Osteoblast (primary cell): ENCODE measurements at regions not wholly inside any gene's neighbourhood (a gene's known extent, or its start where the extent isn't known, plus 50 kb on each side); places are given as distances from the start of the nearest gene placed in this dataset.

Experiments used
- DNase-seq: peaks from one replicate; pipeline ENCODE4 v3.0.0; 2011; ENCODE audit warnings: low spot score, mixed read lengths; ENCODE audit not compliant: insufficient read length; ENCODE audit errors: missing footprints
- H2AFZ ChIP-seq: 2 replicates; pipeline ENCODE4 v1.6.0; 2011; ENCODE audit warnings: mild to moderate bottlenecking, low read length
- H3K27ac ChIP-seq: 2 replicates; pipeline ENCODE4 v1.5.1; 2011; ENCODE audit warnings: mild to moderate bottlenecking, low read depth, low read length, moderate library complexity
- H3K27me3 ChIP-seq: 2 replicates; pipeline ENCODE4 v1.6.0; 2012; ENCODE audit warnings: mild to moderate bottlenecking, control low read depth, inconsistent platforms, low read length, moderate library complexity; ENCODE audit not compliant: insufficient read depth
- H3K36me3 ChIP-seq: 2 replicates; pipeline ENCODE4 v1.5.1; 2011; ENCODE audit warnings: mild to moderate bottlenecking, low read length, control low read depth, moderate library complexity; ENCODE audit not compliant: insufficient read depth
- H3K4me1 ChIP-seq: 2 replicates; pipeline ENCODE4 v1.5.1; 2011; ENCODE audit warnings: mild to moderate bottlenecking, low read length, control low read depth, moderate library complexity; ENCODE audit not compliant: insufficient read depth
- H3K4me2 ChIP-seq: 2 replicates; pipeline ENCODE4 v1.6.0; 2011; ENCODE audit warnings: mild to moderate bottlenecking, low read length; ENCODE audit not compliant: insufficient read depth
- H3K4me3 ChIP-seq: fragments of 200-600 bp; sonication (generic); 3 replicates; pipeline ENCODE4 v1.5.1; 2012; ENCODE audit warnings: mild to moderate bottlenecking, low read length, inconsistent platforms; ENCODE audit not compliant: insufficient read depth
- H3K79me2 ChIP-seq: 2 replicates; pipeline ENCODE4 v1.6.0; 2012; ENCODE audit warnings: mild to moderate bottlenecking, low read length, control low read depth, inconsistent platforms; ENCODE audit not compliant: insufficient read depth
- H3K9me3 ChIP-seq: 2 replicates; pipeline ENCODE4 v1.5.1; 2011; ENCODE audit warnings: low read depth, low read length, control low read depth
- H4K20me1 ChIP-seq: 2 replicates; pipeline ENCODE4 v1.6.0; 2012; ENCODE audit warnings: mild to moderate bottlenecking, low read length, control low read depth; ENCODE audit not compliant: insufficient read depth
- CTCF ChIP-seq: IDR thresholded peaks from 2 replicates; pipeline ENCODE4 v1.5.1; 2011; ENCODE audit warnings: mild to moderate bottlenecking, low read depth, low read length, moderate library complexity; ENCODE audit errors: extremely low read depth

GRCh38 chr2:16211341-16211740, 271.0 kb downstream of the MYCN start:
- Histone ChIP-seq H3K4me3 (no peak overlapping the region), H3K79me2 (no peaks in the 10 kb centered on the region)

GRCh38 chr2:16210841-16211240, 270.5 kb downstream of the MYCN start:
- H3K4me1 ChIP-seq, result no peaks in the 10 kb centered on the region
- no peak overlapping the region for H3K4me3 ChIP-seq
- H3K36me3 ChIP-seq, result no peaks in the 10 kb centered on the region
- DNase-seq, result no peak
- H4K20me1 ChIP-seq, result no peaks in the 10 kb centered on the region
- H2AFZ ChIP-seq, result no peak overlapping the region
- no peak overlapping the region for H3K27ac ChIP-seq
- no peaks in the 10 kb centered on the region for H3K9me3 ChIP-seq
- no peak for TF ChIP-seq CTCF
- H3K4me2 ChIP-seq, result no peak overlapping the region
- H3K27me3 ChIP-seq, result no peaks in the 10 kb centered on the region
- no peaks in the 10 kb centered on the region for H3K79me2 ChIP-seq

More at GRCh38 chr2:16211341-16211740, 271.0 kb downstream of the MYCN start:
- H3K27me3 ChIP-seq, result no peaks in the 10 kb centered on the region
- no peaks in the 10 kb centered on the region for H3K9me3 ChIP-seq
- H3K27ac ChIP-seq, result no peak overlapping the region
- no peak overlapping the region for H3K4me2 ChIP-seq
- no peak overlapping the region for H2AFZ ChIP-seq
- H4K20me1 ChIP-seq, result no peaks in the 10 kb centered on the region
- no peak for DNase-seq
- no peaks in the 10 kb centered on the region for H3K36me3 ChIP-seq
- no peaks in the 10 kb centered on the region for H3K4me1 ChIP-seq
- TF ChIP-seq CTCF, result no peak

GRCh38 chr2:16209799-16210198, 269.4 kb downstream of the MYCN start:
- no peaks in the 10 kb centered on the region for H4K20me1 ChIP-seq
- H3K27me3 ChIP-seq, result no peaks in the 10 kb centered on the region
- no peaks in the 10 kb centered on the region for H3K4me1 ChIP-seq
- no peak overlapping the region for H3K4me3 ChIP-seq
- H3K4me2 ChIP-seq, result no peak overlapping the region
- TF ChIP-seq CTCF, result no peak
- H2AFZ ChIP-seq, result no peak overlapping the region
- H3K9me3 ChIP-seq, result no peaks in the 10 kb centered on the region
- DNase-seq, result no peak
- H3K36me3 ChIP-seq, result no peaks in the 10 kb centered on the region
- H3K79me2 ChIP-seq, result no peaks in the 10 kb centered on the region
- no peak overlapping the region for H3K27ac ChIP-seq

GRCh38 chr2:16208921-16209320, 268.6 kb downstream of the MYCN start:
- no peak for TF ChIP-seq CTCF
- H3K79me2 ChIP-seq, result no peaks in the 10 kb centered on the region
- H3K36me3 ChIP-seq, result no peaks in the 10 kb centered on the region
- no peak overlapping the region for H3K4me2 ChIP-seq
- no peaks in the 10 kb centered on the region for H4K20me1 ChIP-seq
- no peak overlapping the region for H3K27ac ChIP-seq
- H3K4me1 ChIP-seq, result no peaks in the 10 kb centered on the region
- DNase-seq, result no peak
- no peaks in the 10 kb centered on the region for H3K9me3 ChIP-seq
- H3K4me3 ChIP-seq, result no peak overlapping the region
- H2AFZ ChIP-seq, result no peak overlapping the region
- H3K27me3 ChIP-seq, result no peaks in the 10 kb centered on the region
